ENCODE measurements at regions not wholly inside any gene's neighbourhood (a gene's known extent, or its start where the extent isn't known, plus 50 kb on each side); places are given as distances from the start of the nearest gene placed in this dataset.

GRCh38 chr9:1514776-1515363, 464.7 kb downstream of the DMRT2 start:
- Histone ChIP-seq H3K27ac (ENCODE audit: insufficient read depth, low read length) (no peak overlapping the region), H3K4me2 (ENCODE audit: extremely low read depth, insufficient read depth, low read length) (no peak overlapping the region), H3K36me3 (ENCODE audit: control insufficient read depth, insufficient read depth, low read length) (no peaks in the 10 kb centered on the region), H3K79me2 (ENCODE audit: control insufficient read depth, insufficient read depth, low read length) (no peaks in the 10 kb centered on the region), H4K20me1 (ENCODE audit: control insufficient read depth, extremely low read depth, insufficient read depth, low read length) (no peaks in the 10 kb centered on the region), H3K27me3 (ENCODE audit: control insufficient read depth, insufficient read depth, low read length) (no peaks in the 10 kb centered on the region), H3K4me3 (replicated peaks in 1 of 4; ENCODE audit: control extremely low read depth in 1 of 4, insufficient read depth in 1 of 4, low read depth in 3 of 4, low read length in 4 of 4) (no peak overlapping the region), H3K9ac (ENCODE audit: insufficient read depth, low read length) (no peak overlapping the region), H3K4me1 (ENCODE audit: control insufficient read depth, extremely low read depth, insufficient read depth, low read length) (no peaks in the 10 kb centered on the region), H3K9me3 (ENCODE audit: control insufficient read depth, insufficient read depth, low read depth, low read length) (no peaks in the 10 kb centered on the region), H2AFZ (ENCODE audit: low read length) (no peak overlapping the region)
- TF ChIP-seq EZH2 (IDR thresholded peaks at IDR 0.05; ENCODE audit: low read length, missing control alignments), result no peak
- TF ChIP-seq CTCF (conservative IDR thresholded peaks at IDR 0.05 in 1 of 2, IDR thresholded peaks at IDR 0.05 in 1 of 2; ENCODE audit: low read depth in 1 of 2, low read length in 2 of 2), result no peak
- no peak for DNase-seq (ENCODE audit: low read depth in 2 of 2)

- Histone ChIP-seq H3K9me3 (ENCODE audit: control insufficient read depth, insufficient read depth, low read depth, low read length) (no peaks in the 10 kb centered on the region), H3K79me2 (ENCODE audit: control insufficient read depth, insufficient read depth, low read length) (no peaks in the 10 kb centered on the region), H4K20me1 (ENCODE audit: control insufficient read depth, extremely low read depth, insufficient read depth, low read length) (no peaks in the 10 kb centered on the region), H3K4me3 (replicated peaks in 1 of 4; ENCODE audit: control extremely low read depth in 1 of 4, insufficient read depth in 1 of 4, low read depth in 3 of 4, low read length in 4 of 4) (no peak overlapping the region), H2AFZ (ENCODE audit: low read length) (no peak overlapping the region), H3K9ac (ENCODE audit: insufficient read depth, low read length) (no peak overlapping the region), H3K27ac (ENCODE audit: insufficient read depth, low read length) (no peak overlapping the region), H3K36me3 (ENCODE audit: control insufficient read depth, insufficient read depth, low read length) (no peaks in the 10 kb centered on the region), H3K4me2 (ENCODE audit: extremely low read depth, insufficient read depth, low read length) (no peak overlapping the region), H3K4me1 (ENCODE audit: control insufficient read depth, extremely low read depth, insufficient read depth, low read length) (no peaks in the 10 kb centered on the region), H3K27me3 (ENCODE audit: control insufficient read depth, insufficient read depth, low read length) (no peaks in the 10 kb centered on the region)
- DNase-seq (ENCODE audit: low read depth in 2 of 2), result no peak
- TF ChIP-seq EZH2 (IDR thresholded peaks at IDR 0.05; ENCODE audit: low read length, missing control alignments) (no peak), CTCF (conservative IDR thresholded peaks at IDR 0.05 in 1 of 2, IDR thresholded peaks at IDR 0.05 in 1 of 2; ENCODE audit: low read depth in 1 of 2, low read length in 2 of 2) (no peak)
Measured at GRCh38 chr9:1515557-1515956, 465.4 kb downstream of the DMRT2 start.

- Histone ChIP-seq H3K9ac (ENCODE audit: insufficient read depth, low read length) (no peak overlapping the region), H3K4me3 (replicated peaks in 1 of 4; ENCODE audit: control extremely low read depth in 1 of 4, insufficient read depth in 1 of 4, low read depth in 3 of 4, low read length in 4 of 4) (no peak overlapping the region), H3K4me2 (ENCODE audit: extremely low read depth, insufficient read depth, low read length) (no peak overlapping the region), H3K36me3 (ENCODE audit: control insufficient read depth, insufficient read depth, low read length) (no peaks in the 10 kb centered on the region), H3K27me3 (ENCODE audit: control insufficient read depth, insufficient read depth, low read length) (no peaks in the 10 kb centered on the region), H4K20me1 (ENCODE audit: control insufficient read depth, extremely low read depth, insufficient read depth, low read length) (no peaks in the 10 kb centered on the region), H3K79me2 (ENCODE audit: control insufficient read depth, insufficient read depth, low read length) (no peaks in the 10 kb centered on the region), H2AFZ (ENCODE audit: low read length) (no peak overlapping the region), H3K9me3 (ENCODE audit: control insufficient read depth, insufficient read depth, low read depth, low read length) (no peaks in the 10 kb centered on the region), H3K27ac (ENCODE audit: insufficient read depth, low read length) (no peak overlapping the region), H3K4me1 (ENCODE audit: control insufficient read depth, extremely low read depth, insufficient read depth, low read length) (no peaks in the 10 kb centered on the region)
- DNase-seq (ENCODE audit: low read depth in 2 of 2), result no peak
- no peak for TF ChIP-seq EZH2 (IDR thresholded peaks at IDR 0.05; ENCODE audit: low read length, missing control alignments)
- TF ChIP-seq CTCF (conservative IDR thresholded peaks at IDR 0.05 in 1 of 2, IDR thresholded peaks at IDR 0.05 in 1 of 2; ENCODE audit: low read depth in 1 of 2, low read length in 2 of 2), result no peak
Measured at GRCh38 chr9:1521547-1521946, 471.4 kb downstream of the DMRT2 start.

All from fibroblast of lung (primary cell).